Karpas-422 (cell line): ENCODE measurements at regions not wholly inside any gene's neighbourhood (a gene's known extent, or its start where the extent isn't known, plus 50 kb on each side); places are given as distances from the start of the nearest gene placed in this dataset.

ENCODE experiments used
- DNase-seq: peaks from one replicate; pipeline ENCODE4 v3.0.0-alpha.2; 2015
- H2AFZ ChIP-seq: fragments of 200-600 bp; sonication (generic); 2 replicates; pipeline ENCODE4 v1.6.1; 2014; ENCODE audit warnings: antibody characterized with exemption, low read length, mixed read lengths
- H3K27ac ChIP-seq: fragments of 200-600 bp; sonication (generic); 2 replicates; pipeline ENCODE4 v1.5.1; 2014; ENCODE audit warnings: mild to moderate bottlenecking, low read length, moderate library complexity
- H3K27me3 ChIP-seq: fragments of 200-600 bp; sonication (generic); 2 replicates; pipeline ENCODE4 v1.6.1; 2014; ENCODE audit warnings: low read length, mixed read lengths
- H3K36me3 ChIP-seq: fragments of 200-600 bp; sonication (generic); 2 replicates; pipeline ENCODE4 v1.6.1; 2014; ENCODE audit warnings: low read length, mixed read lengths; ENCODE audit not compliant: insufficient read depth
- H3K4me1 ChIP-seq: fragments of 200-600 bp; sonication (generic); 2 replicates; pipeline ENCODE4 v1.6.1; 2014; ENCODE audit warnings: mild to moderate bottlenecking, low read length, mixed read lengths
- H3K4me2 ChIP-seq: fragments of 200-600 bp; sonication (generic); 2 replicates; pipeline ENCODE4 v1.6.1; 2014; ENCODE audit warnings: low read length, low read depth, mild to moderate bottlenecking; ENCODE audit not compliant: poor library complexity, severe bottlenecking
- H3K4me3 ChIP-seq: fragments of 200-600 bp; sonication (generic); 2 replicates; pipeline ENCODE4 v1.5.1; 2014; ENCODE audit warnings: mild to moderate bottlenecking, antibody characterized with exemption, low read length, mixed read lengths
- H3K79me2 ChIP-seq: fragments of 200-600 bp; sonication (generic); 2 replicates; pipeline ENCODE4 v1.6.1; 2014; ENCODE audit warnings: mild to moderate bottlenecking, low read length, mixed read lengths
- H3K9ac ChIP-seq: fragments of 200-600 bp; sonication (generic); 2 replicates; pipeline ENCODE4 v1.6.0; 2014; ENCODE audit warnings: low read length
- H3K9me2 ChIP-seq: fragments of 200-600 bp; sonication (generic), shearing (Covaris generic); replicated peaks from 2 replicates; pipeline ENCODE4 v1.6.0; 2014; ENCODE audit warnings: mild to moderate bottlenecking, low read length, moderate library complexity; ENCODE audit not compliant: insufficient read depth
- H3K9me3 ChIP-seq: fragments of 300-700, 200-600 bp; sonication (generic); 2 replicates; pipeline ENCODE4 v1.6.1; 2014; ENCODE audit warnings: low read length, mixed read lengths
- H4K20me1 ChIP-seq: fragments of 200-600 bp; sonication (generic); 2 replicates; pipeline ENCODE4 v1.6.1; 2014; ENCODE audit warnings: mild to moderate bottlenecking, antibody characterized with exemption, low read length, low read depth; ENCODE audit not compliant: insufficient read depth

- Histone ChIP-seq H2AFZ (no peak overlapping the region), H4K20me1 (no peaks in the 10 kb centered on the region), H3K4me1 (no peaks in the 10 kb centered on the region), H3K9ac (no peak overlapping the region), H3K9me3 (no peaks in the 10 kb centered on the region), H3K4me2 (no peak overlapping the region), H3K9me2 (no peaks in the 10 kb centered on the region), H3K4me3 (no peak overlapping the region), H3K79me2 (no peaks in the 10 kb centered on the region), H3K36me3 (no peaks in the 10 kb centered on the region), H3K27ac (no peak overlapping the region), H3K27me3 (no peaks in the 10 kb centered on the region)
- DNase-seq: no peak
Measured at GRCh38 chr2:176843208-176843607, 369.4 kb upstream of the HNRNPA3 start.

- no peaks in the 10 kb centered on the region for H3K4me1 ChIP-seq
- H3K36me3 ChIP-seq: no peaks in the 10 kb centered on the region
- DNase-seq: no peak
- no peaks in the 10 kb centered on the region for H3K27me3 ChIP-seq
- no peak overlapping the region for H3K27ac ChIP-seq
- H4K20me1 ChIP-seq: no peaks in the 10 kb centered on the region
- no peak overlapping the region for H2AFZ ChIP-seq
- no peak overlapping the region for H3K9ac ChIP-seq
- H3K79me2 ChIP-seq: no peaks in the 10 kb centered on the region
- no peaks in the 10 kb centered on the region for H3K9me2 ChIP-seq
- no peak overlapping the region for H3K4me2 ChIP-seq
- no peak overlapping the region for H3K4me3 ChIP-seq
- no peaks in the 10 kb centered on the region for H3K9me3 ChIP-seq
Measured at GRCh38 chr2:176844461-176844860, 368.1 kb upstream of the HNRNPA3 start.

- H3K4me3 ChIP-seq: no peak overlapping the region
- no peak overlapping the region for H3K27ac ChIP-seq
- H3K4me2 ChIP-seq: no peak overlapping the region
- DNase-seq: no peak
- H3K4me1 ChIP-seq: no peaks in the 10 kb centered on the region
- no peaks in the 10 kb centered on the region for H3K79me2 ChIP-seq
- no peaks in the 10 kb centered on the region for H3K27me3 ChIP-seq
- no peak overlapping the region for H3K9ac ChIP-seq
- no peaks in the 10 kb centered on the region for H3K9me2 ChIP-seq
- H4K20me1 ChIP-seq: no peaks in the 10 kb centered on the region
- H3K9me3 ChIP-seq: no peaks in the 10 kb centered on the region
- no peaks in the 10 kb centered on the region for H3K36me3 ChIP-seq
- H2AFZ ChIP-seq: no peak overlapping the region
Measured at GRCh38 chr2:176845718-176846117, 366.9 kb upstream of the HNRNPA3 start.

- Histone ChIP-seq H3K4me3 (no peak overlapping the region), H3K27ac (no peak overlapping the region), H3K79me2 (no peaks in the 10 kb centered on the region), H3K9me3 (no peaks in the 10 kb centered on the region), H3K9me2 (no peaks in the 10 kb centered on the region), H2AFZ (no peak overlapping the region), H3K4me1 (no peaks in the 10 kb centered on the region), H4K20me1 (no peaks in the 10 kb centered on the region), H3K36me3 (no peaks in the 10 kb centered on the region), H3K27me3 (no peaks in the 10 kb centered on the region), H3K4me2 (no peak overlapping the region), H3K9ac (no peak overlapping the region)
- no peak for DNase-seq
Measured at GRCh38 chr2:176847575-176847974, 365.0 kb upstream of the HNRNPA3 start.

- Histone ChIP-seq H3K79me2 (no peaks in the 10 kb centered on the region), H3K4me1 (no peaks in the 10 kb centered on the region), H3K36me3 (no peaks in the 10 kb centered on the region)
Measured at GRCh38 chr2:176848844-176849243, 363.8 kb upstream of the HNRNPA3 start.

GRCh38 chr2:176851200-176851888 is 361.2 kb upstream of the HNRNPA3 start:
- DNase-seq: no peak
- H2AFZ ChIP-seq: no peak overlapping the region
- H3K4me2 ChIP-seq: no peak overlapping the region
- H4K20me1 ChIP-seq: no peaks in the 10 kb centered on the region
- no peak overlapping the region for H3K27ac ChIP-seq
- H3K9me2 ChIP-seq: no peaks in the 10 kb centered on the region
- no peaks in the 10 kb centered on the region for H3K4me1 ChIP-seq
- H3K27me3 ChIP-seq: no peaks in the 10 kb centered on the region
- no peak overlapping the region for H3K4me3 ChIP-seq
- no peaks in the 10 kb centered on the region for H3K9me3 ChIP-seq
- H3K9ac ChIP-seq: no peak overlapping the region
- H3K36me3 ChIP-seq: no peaks in the 10 kb centered on the region
- H3K79me2 ChIP-seq: no peaks in the 10 kb centered on the region

More at GRCh38 chr2:176848844-176849243, 363.8 kb upstream of the HNRNPA3 start:
- Histone ChIP-seq H3K4me3 (no peak overlapping the region), H3K27me3 (no peaks in the 10 kb centered on the region), H3K4me2 (no peak overlapping the region), H4K20me1 (no peaks in the 10 kb centered on the region), H3K9me3 (no peaks in the 10 kb centered on the region), H3K27ac (no peak overlapping the region), H3K9ac (no peak overlapping the region), H2AFZ (no peak overlapping the region), H3K9me2 (no peaks in the 10 kb centered on the region)
- no peak for DNase-seq

GRCh38 chr2:176851889-176852483 is 360.6 kb upstream of the HNRNPA3 start:
- H3K27me3 ChIP-seq: no peaks in the 10 kb centered on the region
- no peak overlapping the region for H2AFZ ChIP-seq
- H3K36me3 ChIP-seq: no peaks in the 10 kb centered on the region
- H3K9ac ChIP-seq: no peak overlapping the region
- no peak overlapping the region for H3K4me2 ChIP-seq
- no peaks in the 10 kb centered on the region for H3K4me1 ChIP-seq
- DNase-seq: no peak
- no peak overlapping the region for H3K27ac ChIP-seq
- no peaks in the 10 kb centered on the region for H4K20me1 ChIP-seq
- no peaks in the 10 kb centered on the region for H3K9me3 ChIP-seq
- no peaks in the 10 kb centered on the region for H3K9me2 ChIP-seq
- H3K4me3 ChIP-seq: no peak overlapping the region
- no peaks in the 10 kb centered on the region for H3K79me2 ChIP-seq

- no peaks in the 10 kb centered on the region for H3K79me2 ChIP-seq
- H3K9ac ChIP-seq: no peak overlapping the region
- no peaks in the 10 kb centered on the region for H3K9me2 ChIP-seq
- H3K36me3 ChIP-seq: no peaks in the 10 kb centered on the region
- H3K4me3 ChIP-seq: no peak overlapping the region
- H4K20me1 ChIP-seq: no peaks in the 10 kb centered on the region
- H3K4me2 ChIP-seq: no peak overlapping the region
- no peaks in the 10 kb centered on the region for H3K4me1 ChIP-seq
- no peak overlapping the region for H3K27ac ChIP-seq
- no peaks in the 10 kb centered on the region for H3K27me3 ChIP-seq
- no peak for DNase-seq
- no peaks in the 10 kb centered on the region for H3K9me3 ChIP-seq
- H2AFZ ChIP-seq: no peak overlapping the region
Measured at GRCh38 chr2:176852667-176853066, 359.9 kb upstream of the HNRNPA3 start.
